ENCODE measurements at regions not wholly inside any gene's neighbourhood (a gene's known extent, or its start where the extent isn't known, plus 50 kb on each side); places are given as distances from the start of the nearest gene placed in this dataset.
"Not testable (repeated sequence)": the region's sequence is repeated elsewhere in the genome, so short reads cannot be mapped to it uniquely, and the experiment has no call there.

GRCh38 chr6:163739408-163739725, 324.8 kb downstream of the QKI start:
- no peak overlapping the region for H3K4me3 ChIP-seq (replicated peaks; ENCODE audit: low read depth, low read length)
- TF ChIP-seq CTCF (IDR thresholded peaks at IDR 0.05; ENCODE audit: low read length, missing control alignments) = no peak
- no peak for DNase-seq (ENCODE audit: low read depth)

GRCh38 chr6:163738725-163739407, 324.3 kb downstream of the QKI start:
- DNase-seq (ENCODE audit: low read depth) = no peak
- H3K4me3 ChIP-seq (replicated peaks; ENCODE audit: low read depth, low read length) = no peak overlapping the region
- TF ChIP-seq CTCF (IDR thresholded peaks at IDR 0.05; ENCODE audit: low read length, missing control alignments) = no peak

GRCh38 chr6:163738304-163738703, 323.8 kb downstream of the QKI start:
- no peak for DNase-seq (ENCODE audit: low read depth)
- no peak overlapping the region for H3K4me3 ChIP-seq (replicated peaks; ENCODE audit: low read depth, low read length)
- no peak for TF ChIP-seq CTCF (IDR thresholded peaks at IDR 0.05; ENCODE audit: low read length, missing control alignments)

- no peak for DNase-seq (ENCODE audit: low read depth)
- H3K4me3 ChIP-seq (replicated peaks; ENCODE audit: low read depth, low read length) = no peak overlapping the region
- TF ChIP-seq CTCF (IDR thresholded peaks at IDR 0.05; ENCODE audit: low read length, missing control alignments) = no peak
These were observed 320.6 kb downstream of the QKI start for GRCh38 chr6:163735076-163735475.

DNA sequence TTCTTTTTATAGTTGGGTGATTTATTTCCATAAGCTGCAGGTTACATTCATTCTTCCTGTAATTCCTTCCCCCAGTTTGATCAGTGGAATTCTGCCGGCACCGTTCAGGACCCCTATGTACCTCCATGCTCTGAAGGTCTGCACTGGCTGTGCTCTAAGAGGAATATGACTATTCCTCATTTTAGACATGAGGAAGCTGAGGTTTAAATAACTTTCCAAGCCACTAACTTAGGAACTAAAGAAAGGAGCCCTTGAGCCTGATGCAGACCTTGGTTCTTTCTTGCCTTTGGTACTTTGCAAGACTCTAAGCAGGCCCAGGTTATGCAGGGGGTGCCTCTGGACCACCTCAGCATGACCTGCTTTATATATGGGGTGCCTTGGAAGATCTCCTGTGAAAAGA, 318.5 kb downstream of the QKI start:
- no peak for TF ChIP-seq CTCF (IDR thresholded peaks at IDR 0.05; ENCODE audit: low read length, missing control alignments)

DNA sequence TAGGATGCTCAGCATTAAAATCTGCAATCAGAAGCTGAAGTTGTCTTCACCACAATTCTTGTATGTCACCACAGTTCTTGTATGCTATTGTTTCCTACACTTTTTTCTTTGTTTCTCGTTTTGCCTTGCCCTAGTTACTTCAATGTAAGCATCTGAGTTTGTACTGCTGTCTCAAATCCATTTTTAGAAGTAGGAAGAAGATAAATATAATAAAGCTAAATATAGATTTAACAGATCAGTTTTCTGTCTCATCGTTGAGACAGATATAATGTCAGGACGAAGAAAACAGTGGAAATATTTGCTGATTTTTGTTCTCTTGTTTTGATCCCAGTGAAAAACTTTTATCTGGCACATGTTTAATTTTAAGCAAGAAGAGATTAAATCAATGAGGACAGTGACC, 318.0 kb downstream of the QKI start:
- no peak for DNase-seq (ENCODE audit: low read depth)
- no peak for TF ChIP-seq CTCF (IDR thresholded peaks at IDR 0.05; ENCODE audit: low read length, missing control alignments)
- no peak overlapping the region for H3K4me3 ChIP-seq (replicated peaks; ENCODE audit: low read depth, low read length)

More for the DNA sequence above, 318.5 kb downstream of the QKI start:
- no peak for DNase-seq (ENCODE audit: low read depth)
- H3K4me3 ChIP-seq (replicated peaks; ENCODE audit: low read depth, low read length) = no peak overlapping the region

DNA sequence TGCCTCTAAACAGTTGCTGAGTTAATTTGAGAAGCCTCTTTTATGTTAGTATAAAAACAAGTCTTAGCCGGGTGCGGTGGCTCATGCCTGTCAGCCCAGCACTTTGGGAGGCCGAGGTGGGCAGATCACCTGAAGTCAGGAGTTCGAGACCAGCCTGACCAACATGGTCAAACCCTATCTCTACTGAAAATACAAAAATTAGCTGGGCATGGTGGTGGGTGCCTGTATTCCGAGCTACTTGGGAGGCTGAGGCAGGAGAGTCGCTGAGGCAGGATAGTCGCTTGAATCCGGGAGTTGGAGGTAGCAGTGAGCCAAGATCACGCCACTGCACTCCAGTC, 317.5 kb downstream of the QKI start:
- DNase-seq (ENCODE audit: low read depth) = not testable (repeated sequence)

More for the DNA sequence above, 317.5 kb downstream of the QKI start:
- not testable (repeated sequence) for H3K4me3 ChIP-seq (replicated peaks; ENCODE audit: low read depth, low read length)
